BLaER1 treated with 17β-estradiol and CSF1 and Interleukin-3, amounts not matched to agents 10 nM and 100 nM (cell line): ENCODE measurements at regions not wholly inside any gene's neighbourhood (a gene's known extent, or its start where the extent isn't known, plus 50 kb on each side); places are given as distances from the start of the nearest gene placed in this dataset.

Experiments used
- H3K27ac ChIP-seq, 11 experiments: shearing (Covaris generic); formaldehyde crosslinking; 2 replicates each; pipeline ENCODE4 v1.8.1; 2022
- H3K27me3 ChIP-seq, 11 experiments: shearing (Covaris generic); formaldehyde crosslinking; 2 replicates each; pipeline ENCODE4 v1.8.1; 2022
- H3K36me3 ChIP-seq, 11 experiments: shearing (Covaris generic); formaldehyde crosslinking; 2 replicates each; pipeline ENCODE4 v1.8.1; 2022
- H3K4me1 ChIP-seq, 10 experiments: shearing (Covaris generic); formaldehyde crosslinking; 2 replicates each; pipeline ENCODE4 v1.8.1; 2022
- H3K4me2 ChIP-seq, 11 experiments: shearing (Covaris generic); formaldehyde crosslinking; 2 replicates each; pipeline ENCODE4 v1.8.1; 2022
- H3K4me3 ChIP-seq, 10 experiments: shearing (Covaris generic); formaldehyde crosslinking; 2 replicates each; pipeline ENCODE4 v1.8.1; 2022
- H3K9ac ChIP-seq, 11 experiments: shearing (Covaris generic); formaldehyde crosslinking; 2 replicates each; pipeline ENCODE4 v1.8.1; 2022
- H3K9me3 ChIP-seq, 11 experiments: shearing (Covaris generic); formaldehyde crosslinking; replicated peaks in 1 of 11; 2 replicates each; pipeline ENCODE4 v1.8.1; 2022
- H4K20me1 ChIP-seq, 11 experiments: shearing (Covaris generic); formaldehyde crosslinking; 2 replicates each; pipeline ENCODE4 v1.8.1; 2022
- Cebpa-rat ChIP-seq, 11 experiments: shearing (Covaris generic); IDR thresholded peaks; 2 replicates each; pipeline ENCODE4 v1.8.1; 2022

- Histone ChIP-seq H4K20me1 (no peaks in the 10 kb centered on the region), H3K4me1 (no peaks in the 10 kb centered on the region), H3K4me2 (no peak overlapping the region), H3K4me3 (no peak overlapping the region), H3K27ac (no peak overlapping the region), H3K9ac (no peak overlapping the region), H3K9me3 (no peaks in the 10 kb centered on the region), H3K27me3 (no peaks in the 10 kb centered on the region), H3K36me3 (no peaks in the 10 kb centered on the region)
- no peak for TF ChIP-seq Cebpa-rat (IDR thresholded peaks at IDR 0.05)
These were observed 1092.6 kb downstream of the TECRL start for GRCh38 chr4:63316633-63317032.

- TF ChIP-seq Cebpa-rat (IDR thresholded peaks at IDR 0.05), result no peak
- Histone ChIP-seq H3K27ac (no peak overlapping the region), H3K9ac (no peak overlapping the region), H3K27me3 (no peaks in the 10 kb centered on the region), H3K9me3 (no peaks in the 10 kb centered on the region), H3K4me2 (no peak overlapping the region), H3K36me3 (no peaks in the 10 kb centered on the region), H3K4me1 (no peaks in the 10 kb centered on the region), H4K20me1 (no peaks in the 10 kb centered on the region), H3K4me3 (no peak overlapping the region)
These were observed 1093.6 kb downstream of the TECRL start for GRCh38 chr4:63315651-63316050.

- no peak overlapping the region for H3K27ac ChIP-seq
- H3K9ac ChIP-seq, result no peak overlapping the region
- H3K4me2 ChIP-seq, result no peak overlapping the region
- H3K36me3 ChIP-seq, result no peaks in the 10 kb centered on the region
- H3K27me3 ChIP-seq, result no peaks in the 10 kb centered on the region
- no peak overlapping the region for H3K4me3 ChIP-seq
- TF ChIP-seq Cebpa-rat (IDR thresholded peaks at IDR 0.05), result no peak
- no peaks in the 10 kb centered on the region for H4K20me1 ChIP-seq
- no peaks in the 10 kb centered on the region for H3K9me3 ChIP-seq
- no peaks in the 10 kb centered on the region for H3K4me1 ChIP-seq
These were observed 1100.6 kb downstream of the TECRL start for GRCh38 chr4:63308697-63309096.

GRCh38 chr4:63302792-63303191 lies 1106.5 kb downstream of the TECRL start:
- Histone ChIP-seq H3K9ac (no peak overlapping the region), H3K4me2 (no peak overlapping the region), H4K20me1 (no peaks in the 10 kb centered on the region), H3K27ac (no peak overlapping the region), H3K36me3 (no peaks in the 10 kb centered on the region), H3K9me3 (no peaks in the 10 kb centered on the region), H3K27me3 (no peaks in the 10 kb centered on the region), H3K4me1 (no peaks in the 10 kb centered on the region), H3K4me3 (no peak overlapping the region)
- TF ChIP-seq Cebpa-rat (IDR thresholded peaks at IDR 0.05), result no peak

- Histone ChIP-seq H3K9me3 (no peaks in the 10 kb centered on the region), H3K4me1 (no peaks in the 10 kb centered on the region), H3K36me3 (no peaks in the 10 kb centered on the region), H4K20me1 (no peaks in the 10 kb centered on the region), H3K27me3 (no peaks in the 10 kb centered on the region), H3K4me3 (no peak overlapping the region), H3K4me2 (no peak overlapping the region), H3K9ac (no peak overlapping the region), H3K27ac (no peak overlapping the region)
- TF ChIP-seq Cebpa-rat (IDR thresholded peaks at IDR 0.05), result no peak
These were observed 1107.2 kb downstream of the TECRL start for GRCh38 chr4:63302078-63302477.

- no peak for TF ChIP-seq Cebpa-rat (IDR thresholded peaks at IDR 0.05)
- H3K36me3 ChIP-seq, result no peaks in the 10 kb centered on the region
- no peaks in the 10 kb centered on the region for H3K4me1 ChIP-seq
- no peaks in the 10 kb centered on the region for H3K9me3 ChIP-seq
- H3K9ac ChIP-seq, result no peak overlapping the region
- H3K4me3 ChIP-seq, result no peak overlapping the region
- H3K27me3 ChIP-seq, result no peaks in the 10 kb centered on the region
- H3K27ac ChIP-seq, result no peak overlapping the region
- H3K4me2 ChIP-seq, result no peak overlapping the region
- no peaks in the 10 kb centered on the region for H4K20me1 ChIP-seq
These were observed 1112.5 kb downstream of the TECRL start for GRCh38 chr4:63296773-63297172.

GRCh38 chr4:63275491-63275890 lies 1133.8 kb downstream of the TECRL start:
- H4K20me1 ChIP-seq, result no peaks in the 10 kb centered on the region
- no peak for TF ChIP-seq Cebpa-rat (IDR thresholded peaks at IDR 0.05)
- H3K9me3 ChIP-seq, result no peaks in the 10 kb centered on the region
- no peaks in the 10 kb centered on the region for H3K36me3 ChIP-seq
- no peaks in the 10 kb centered on the region for H3K27me3 ChIP-seq
- H3K4me3 ChIP-seq, result no peak overlapping the region
- H3K9ac ChIP-seq, result no peak overlapping the region
- H3K4me1 ChIP-seq, result no peaks in the 10 kb centered on the region
- no peak overlapping the region for H3K27ac ChIP-seq
- H3K4me2 ChIP-seq, result no peak overlapping the region

- H3K4me1 ChIP-seq, result no peaks in the 10 kb centered on the region
- H3K27me3 ChIP-seq, result no peaks in the 10 kb centered on the region
- no peaks in the 10 kb centered on the region for H4K20me1 ChIP-seq
- no peaks in the 10 kb centered on the region for H3K36me3 ChIP-seq
- H3K27ac ChIP-seq, result no peak overlapping the region
- H3K9me3 ChIP-seq, result no peaks in the 10 kb centered on the region
- no peak for TF ChIP-seq Cebpa-rat (IDR thresholded peaks at IDR 0.05)
- H3K9ac ChIP-seq, result no peak overlapping the region
- H3K4me3 ChIP-seq, result no peak overlapping the region
- no peak overlapping the region for H3K4me2 ChIP-seq
These were observed 1140.1 kb downstream of the TECRL start for GRCh38 chr4:63269156-63269555.

GRCh38 chr4:63233671-63234070 lies 1175.6 kb downstream of the TECRL start:
- no peaks in the 10 kb centered on the region for H3K9me3 ChIP-seq
- no peak overlapping the region for H3K27ac ChIP-seq
- no peak overlapping the region for H3K9ac ChIP-seq
- H3K4me3 ChIP-seq, result no peak overlapping the region
- no peaks in the 10 kb centered on the region for H3K36me3 ChIP-seq
- no peaks in the 10 kb centered on the region for H3K4me1 ChIP-seq
- no peaks in the 10 kb centered on the region for H4K20me1 ChIP-seq
- H3K4me2 ChIP-seq, result no peak overlapping the region
- no peaks in the 10 kb centered on the region for H3K27me3 ChIP-seq
- TF ChIP-seq Cebpa-rat (IDR thresholded peaks at IDR 0.05), result no peak

- no peaks in the 10 kb centered on the region for H4K20me1 ChIP-seq
- no peak overlapping the region for H3K4me3 ChIP-seq
- no peaks in the 10 kb centered on the region for H3K27me3 ChIP-seq
- no peak for TF ChIP-seq Cebpa-rat (IDR thresholded peaks at IDR 0.05)
- H3K4me2 ChIP-seq, result no peak overlapping the region
- H3K36me3 ChIP-seq, result no peaks in the 10 kb centered on the region
- H3K9me3 ChIP-seq, result no peaks in the 10 kb centered on the region
- no peak overlapping the region for H3K9ac ChIP-seq
- H3K27ac ChIP-seq, result no peak overlapping the region
- no peaks in the 10 kb centered on the region for H3K4me1 ChIP-seq
These were observed 1177.2 kb downstream of the TECRL start for GRCh38 chr4:63232058-63232457.

- Histone ChIP-seq H3K9me3 (no peaks in the 10 kb centered on the region), H3K36me3 (no peaks in the 10 kb centered on the region), H3K27ac (no peak overlapping the region), H3K9ac (no peak overlapping the region), H3K4me3 (no peak overlapping the region), H4K20me1 (no peaks in the 10 kb centered on the region; a peak in 1 of 22 replicates), H3K27me3 (no peaks in the 10 kb centered on the region), H3K4me1 (no peaks in the 10 kb centered on the region), H3K4me2 (no peak overlapping the region)
- no peak for TF ChIP-seq Cebpa-rat (IDR thresholded peaks at IDR 0.05)
These were observed 1183.0 kb downstream of the TECRL start for GRCh38 chr4:63226229-63226628.
